Activated CD4-positive, alpha-beta memory T cell treated with anti-CD3 and anti-CD28 coated beads for 36 hours (primary cell): ENCODE measurements at regions not wholly inside any gene's neighbourhood (a gene's known extent, or its start where the extent isn't known, plus 50 kb on each side); places are given as distances from the start of the nearest gene placed in this dataset.

Experiments used
- CTCF ChIA-PET: fragments of 350-600 bp; sonication (Branson Sonifier 250); formaldehyde crosslinking; loops from one replicate; lab custom pipeline; 2021; ENCODE audit warnings: antibody characterized with exemption, inconsistent platforms; lab: Charles Lee
- POLR2A ChIA-PET: fragments of 350-600 bp; sonication (Branson Sonifier 250); formaldehyde crosslinking; loops from one replicate; lab custom pipeline; 2021; ENCODE audit warnings: antibody characterized with exemption; lab: Charles Lee
- DNase-seq: peaks from one replicate; pipeline ENCODE4 v3.0.0-alpha.2; 2020
- H3K27ac Mint-ChIP-seq: one replicate; pipeline ENCODE4 v1.8.0; 2021; ENCODE audit warnings: mixed read lengths
- H3K27me3 Mint-ChIP-seq: one replicate; pipeline ENCODE4 v1.8.0; 2021; ENCODE audit warnings: mixed read lengths
- H3K36me3 Mint-ChIP-seq: one replicate; pipeline ENCODE4 v1.8.0; 2021; ENCODE audit warnings: mixed read lengths
- H3K4me1 Mint-ChIP-seq: one replicate; pipeline ENCODE4 v1.8.0; 2021; ENCODE audit warnings: low read depth, mixed read lengths
- H3K4me3 Mint-ChIP-seq: one replicate; pipeline ENCODE4 v1.8.0; 2021; ENCODE audit warnings: mild to moderate bottlenecking, mixed read lengths
- H3K9me3 Mint-ChIP-seq: one replicate; pipeline ENCODE4 v1.8.0; 2021; ENCODE audit warnings: mixed read lengths
- intact Hi-C: fragments of 100-400 bp; cut with micrococcal nuclease; formaldehyde crosslinking; loops from one replicate; pipeline ENCODE4 v1.15.1; 2023

- no peaks in the 10 kb centered on the region for H3K36me3 Mint-ChIP-seq
- H3K9me3 Mint-ChIP-seq = no peaks in the 10 kb centered on the region
- DNase-seq = no peak
- peaks cover 10% of the 10 kb centered on the region for H3K27me3 Mint-ChIP-seq
- POLR2A ChIA-PET = interaction anchor here (1.0 kb wide), 1 partner anchor 139 kb away, joined by 5 read pairs; the partner anchor contains the start of gene PHLDA1
- H3K4me3 Mint-ChIP-seq = no peak overlapping the region
- CTCF ChIA-PET = no interaction called here
- no peaks in the 10 kb centered on the region for H3K4me1 Mint-ChIP-seq
- no peak overlapping the region for H3K27ac Mint-ChIP-seq
- intact Hi-C loops = no loop called here
Measured at GRCh38 chr12:75892731-75893408, 138.7 kb downstream of the PHLDA1 start.

GRCh38 chr12:75891072-75891471 is 140.5 kb downstream of the PHLDA1 start:
- ChIA-PET CTCF (no interaction called here), POLR2A (no interaction called here)
- H3K4me1 Mint-ChIP-seq = no peaks in the 10 kb centered on the region
- no peaks in the 10 kb centered on the region for H3K36me3 Mint-ChIP-seq
- no peak overlapping the region for H3K4me3 Mint-ChIP-seq
- H3K27me3 Mint-ChIP-seq = peaks cover 10% of the 10 kb centered on the region
- intact Hi-C loops = no loop called here
- no peak for DNase-seq
- no peaks in the 10 kb centered on the region for H3K9me3 Mint-ChIP-seq
- no peak overlapping the region for H3K27ac Mint-ChIP-seq

- no peak for DNase-seq
- Mint-ChIP-seq H3K36me3 (no peaks in the 10 kb centered on the region), H3K27ac (no peak overlapping the region), H3K4me3 (no peak overlapping the region), H3K27me3 (peaks cover 10% of the 10 kb centered on the region), H3K9me3 (no peaks in the 10 kb centered on the region), H3K4me1 (no peaks in the 10 kb centered on the region)
- CTCF ChIA-PET = no interaction called here
- intact Hi-C loops = no loop called here
- POLR2A ChIA-PET = no interaction called here
Measured at GRCh38 chr12:75890660-75891059, 140.9 kb downstream of the PHLDA1 start.

GRCh38 chr12:75890141-75890540 is 141.4 kb downstream of the PHLDA1 start:
- Mint-ChIP-seq H3K27ac (no peak overlapping the region), H3K27me3 (peaks cover 10% of the 10 kb centered on the region), H3K4me3 (no peak overlapping the region), H3K4me1 (no peaks in the 10 kb centered on the region), H3K36me3 (no peaks in the 10 kb centered on the region), H3K9me3 (no peaks in the 10 kb centered on the region)
- no peak for DNase-seq
- ChIA-PET CTCF (no interaction called here), POLR2A (no interaction called here)
- intact Hi-C loops = no loop called here

GRCh38 chr12:75888874-75889613 is 142.5 kb downstream of the PHLDA1 start:
- H3K27me3 Mint-ChIP-seq = peaks cover 10% of the 10 kb centered on the region
- H3K36me3 Mint-ChIP-seq = no peaks in the 10 kb centered on the region
- no peak overlapping the region for H3K27ac Mint-ChIP-seq
- CTCF ChIA-PET = no interaction called here
- H3K9me3 Mint-ChIP-seq = no peaks in the 10 kb centered on the region
- H3K4me1 Mint-ChIP-seq = peaks cover 2% of the 10 kb centered on the region
- intact Hi-C loops = no loop called here
- POLR2A ChIA-PET = no interaction called here
- DNase-seq = no peak
- H3K4me3 Mint-ChIP-seq = no peak overlapping the region

- CTCF ChIA-PET = no interaction called here
- no peak overlapping the region for H3K4me3 Mint-ChIP-seq
- H3K9me3 Mint-ChIP-seq = no peaks in the 10 kb centered on the region
- H3K4me1 Mint-ChIP-seq = peaks cover 8% of the 10 kb centered on the region
- POLR2A ChIA-PET = no interaction called here
- H3K36me3 Mint-ChIP-seq = no peaks in the 10 kb centered on the region
- H3K27me3 Mint-ChIP-seq = peaks cover 12% of the 10 kb centered on the region
- intact Hi-C loops = no loop called here
- no peak overlapping the region for H3K27ac Mint-ChIP-seq
- DNase-seq = no peak
Measured at GRCh38 chr12:75888399-75888798, 143.2 kb downstream of the PHLDA1 start.

- Mint-ChIP-seq H3K9me3 (no peaks in the 10 kb centered on the region), H3K27me3 (peaks cover 13% of the 10 kb centered on the region), H3K4me3 (no peak overlapping the region), H3K4me1 (peaks cover 8% of the 10 kb centered on the region), H3K36me3 (no peaks in the 10 kb centered on the region), H3K27ac (no peak overlapping the region)
- intact Hi-C loops = no loop called here
- DNase-seq = no peak
- POLR2A ChIA-PET = no interaction called here
- CTCF ChIA-PET = no interaction called here
Measured at GRCh38 chr12:75887979-75888378, 143.6 kb downstream of the PHLDA1 start.

GRCh38 chr12:75884465-75884985 is 147.1 kb downstream of the PHLDA1 start:
- no peak overlapping the region for H3K27ac Mint-ChIP-seq
- H3K4me3 Mint-ChIP-seq = no peak overlapping the region
- H3K4me1 Mint-ChIP-seq = peaks cover 8% of the 10 kb centered on the region
- H3K9me3 Mint-ChIP-seq = no peaks in the 10 kb centered on the region
- no peaks in the 10 kb centered on the region for H3K36me3 Mint-ChIP-seq
- intact Hi-C loops = no loop called here
- DNase-seq = no peak
- CTCF ChIA-PET = no interaction called here
- peaks cover 9% of the 10 kb centered on the region for H3K27me3 Mint-ChIP-seq
- POLR2A ChIA-PET = no interaction called here

- no peaks in the 10 kb centered on the region for H3K9me3 Mint-ChIP-seq
- H3K27ac Mint-ChIP-seq = no peak overlapping the region
- no peak for DNase-seq
- no peak overlapping the region for H3K4me3 Mint-ChIP-seq
- peaks cover 8% of the 10 kb centered on the region for H3K27me3 Mint-ChIP-seq
- POLR2A ChIA-PET = no interaction called here
- intact Hi-C loops = no loop called here
- CTCF ChIA-PET = no interaction called here
- peaks cover 8% of the 10 kb centered on the region for H3K4me1 Mint-ChIP-seq
- H3K36me3 Mint-ChIP-seq = no peaks in the 10 kb centered on the region
Measured at GRCh38 chr12:75883241-75883640, 148.3 kb downstream of the PHLDA1 start.

- CTCF ChIA-PET = no interaction called here
- intact Hi-C loops = no loop called here
- H3K9me3 Mint-ChIP-seq = no peaks in the 10 kb centered on the region
- POLR2A ChIA-PET = no interaction called here
- DNase-seq = no peak
- no peak overlapping the region for H3K4me3 Mint-ChIP-seq
- H3K27ac Mint-ChIP-seq = no peak overlapping the region
- peaks cover 10% of the 10 kb centered on the region for H3K27me3 Mint-ChIP-seq
- peaks cover 11% of the 10 kb centered on the region for H3K4me1 Mint-ChIP-seq
- H3K36me3 Mint-ChIP-seq = no peaks in the 10 kb centered on the region
Measured at GRCh38 chr12:75882421-75882820, 149.2 kb downstream of the PHLDA1 start.

- intact Hi-C loops = no loop called here
- CTCF ChIA-PET = no interaction called here
- Mint-ChIP-seq H3K4me1 (peaks cover 14% of the 10 kb centered on the region), H3K27me3 (peaks cover 10% of the 10 kb centered on the region), H3K4me3 (no peak overlapping the region), H3K27ac (no peak overlapping the region), H3K36me3 (no peaks in the 10 kb centered on the region), H3K9me3 (no peaks in the 10 kb centered on the region)
- POLR2A ChIA-PET = no interaction called here
- no peak for DNase-seq
Measured at GRCh38 chr12:75881920-75882319, 149.7 kb downstream of the PHLDA1 start.

- Mint-ChIP-seq H3K4me1 (peaks cover 9% of the 10 kb centered on the region), H3K9me3 (no peaks in the 10 kb centered on the region), H3K27me3 (peaks cover 10% of the 10 kb centered on the region), H3K36me3 (no peaks in the 10 kb centered on the region), H3K27ac (no peak overlapping the region), H3K4me3 (no peak overlapping the region)
- ChIA-PET POLR2A (interaction anchor here (1.5 kb wide), 1 partner anchor 143 kb away, joined by 4 read pairs; no protein-coding TSS in a partner anchor), CTCF (no interaction called here)
- DNase-seq = no peak
- intact Hi-C loops = loop anchor here (1.0 kb wide), 1 partner anchor 35 kb away; no protein-coding TSS in a partner anchor
Measured at GRCh38 chr12:75877763-75878621, 153.6 kb downstream of the PHLDA1 start.
